ENCODE measurements at regions not wholly inside any gene's neighbourhood (a gene's known extent, or its start where the extent isn't known, plus 50 kb on each side); places are given as distances from the start of the nearest gene placed in this dataset.

GRCh38 chr4:32145987-32146386 is 1425.8 kb downstream of the PCDH7 start:
- H3F3A ChIP-seq (ENCODE audit: insufficient read depth) = no peaks in the 10 kb centered on the region
- no peaks in the 10 kb centered on the region for H3K4me1 ChIP-seq (ENCODE audit: insufficient read depth)
- no peak overlapping the region for H3K9ac ChIP-seq
- H3K27ac ChIP-seq = no peak overlapping the region
- H3K4me2 ChIP-seq (ENCODE audit: unreplicated experiment) = no peak overlapping the region
- H3K36me3 ChIP-seq (ENCODE audit: low read depth) = no peaks in the 10 kb centered on the region
- H3K9me3 ChIP-seq (ENCODE audit: low read depth) = no peaks in the 10 kb centered on the region
- H3K9me2 ChIP-seq (ENCODE audit: insufficient read depth) = no peaks in the 10 kb centered on the region
- no peaks in the 10 kb centered on the region for H3K27me3 ChIP-seq (replicated peaks; ENCODE audit: insufficient read depth)
- no peak overlapping the region for H2AFZ ChIP-seq
- TF ChIP-seq EZH2 (IDR thresholded peaks at IDR 0.05; ENCODE audit: insufficient read depth, poor library complexity, severe bottlenecking) (no peak), EZH2phosphoT487 (IDR thresholded peaks at IDR 0.05; ENCODE audit: insufficient read depth, low read depth) (no peak)
- 39 to 46% methylated on average over 5 of the region's 5 CpGs for WGBS, 2 experiments (ENCODE audit: low coverage in 1 of 2, low lambda C conversion rate in 2 of 2, missing lambda C conversion rate in 2 of 2)
- in situ Hi-C loops (cut with MboI) = no loop called here
- H3K4me3 ChIP-seq = no peak overlapping the region
- no peaks in the 10 kb centered on the region for H4K20me1 ChIP-seq (ENCODE audit: insufficient read depth)
- DNase-seq = no peak
- H3K79me2 ChIP-seq (ENCODE audit: insufficient read depth) = no peaks in the 10 kb centered on the region

- in situ Hi-C loops (cut with MboI) = no loop called here
- H3K36me3 ChIP-seq (ENCODE audit: low read depth) = no peaks in the 10 kb centered on the region
- H4K20me1 ChIP-seq (ENCODE audit: insufficient read depth) = no peaks in the 10 kb centered on the region
- no peak overlapping the region for H3K4me3 ChIP-seq
- no peaks in the 10 kb centered on the region for H3K4me1 ChIP-seq (ENCODE audit: insufficient read depth)
- H2AFZ ChIP-seq = no peak overlapping the region
- H3K27ac ChIP-seq = no peak overlapping the region
- H3K4me2 ChIP-seq (ENCODE audit: unreplicated experiment) = no peak overlapping the region
- no peaks in the 10 kb centered on the region for H3K79me2 ChIP-seq (ENCODE audit: insufficient read depth)
- no peak for DNase-seq
- no peaks in the 10 kb centered on the region for H3F3A ChIP-seq (ENCODE audit: insufficient read depth)
- H3K9me3 ChIP-seq (ENCODE audit: low read depth) = no peaks in the 10 kb centered on the region
- no peaks in the 10 kb centered on the region for H3K9me2 ChIP-seq (ENCODE audit: insufficient read depth)
- 32 to 36% methylated on average over 5 of the region's 5 CpGs for WGBS, 2 experiments (ENCODE audit: low coverage in 1 of 2, low lambda C conversion rate in 2 of 2, missing lambda C conversion rate in 2 of 2)
- H3K9ac ChIP-seq = no peak overlapping the region
- H3K27me3 ChIP-seq (replicated peaks; ENCODE audit: insufficient read depth) = no peaks in the 10 kb centered on the region
- no peak for TF ChIP-seq EZH2phosphoT487 (IDR thresholded peaks at IDR 0.05; ENCODE audit: insufficient read depth, low read depth)
- TF ChIP-seq EZH2 (IDR thresholded peaks at IDR 0.05; ENCODE audit: insufficient read depth, poor library complexity, severe bottlenecking) = no peak
Observed at GRCh38 chr4:32147446-32148085, 1427.4 kb downstream of the PCDH7 start.

GRCh38 chr4:32148111-32148666 is 1428.0 kb downstream of the PCDH7 start:
- Histone ChIP-seq H3F3A (ENCODE audit: insufficient read depth) (no peaks in the 10 kb centered on the region), H2AFZ (no peak overlapping the region), H4K20me1 (ENCODE audit: insufficient read depth) (no peaks in the 10 kb centered on the region), H3K9ac (no peak overlapping the region), H3K9me2 (ENCODE audit: insufficient read depth) (no peaks in the 10 kb centered on the region), H3K79me2 (ENCODE audit: insufficient read depth) (no peaks in the 10 kb centered on the region), H3K4me1 (ENCODE audit: insufficient read depth) (no peaks in the 10 kb centered on the region), H3K27me3 (replicated peaks; ENCODE audit: insufficient read depth) (no peaks in the 10 kb centered on the region), H3K4me2 (ENCODE audit: unreplicated experiment) (no peak overlapping the region), H3K9me3 (ENCODE audit: low read depth) (no peaks in the 10 kb centered on the region), H3K27ac (no peak overlapping the region), H3K36me3 (ENCODE audit: low read depth) (no peaks in the 10 kb centered on the region), H3K4me3 (no peak overlapping the region)
- DNase-seq = no peak
- TF ChIP-seq EZH2phosphoT487 (IDR thresholded peaks at IDR 0.05; ENCODE audit: insufficient read depth, low read depth) = no peak
- TF ChIP-seq EZH2 (IDR thresholded peaks at IDR 0.05; ENCODE audit: insufficient read depth, poor library complexity, severe bottlenecking) = no peak
- WGBS, 2 experiments (ENCODE audit: low coverage in 1 of 2, low lambda C conversion rate in 2 of 2, missing lambda C conversion rate in 2 of 2) = 16 to 22% methylated on average over 2 of the region's 2 CpGs
- in situ Hi-C loops (cut with MboI) = no loop called here

GRCh38 chr4:32158961-32159360 is 1438.8 kb downstream of the PCDH7 start:
- H3K9ac ChIP-seq = no peak overlapping the region
- no peaks in the 10 kb centered on the region for H3K9me3 ChIP-seq (ENCODE audit: low read depth)
- no peaks in the 10 kb centered on the region for H3K9me2 ChIP-seq (ENCODE audit: insufficient read depth)
- no peaks in the 10 kb centered on the region for H3K36me3 ChIP-seq (ENCODE audit: low read depth)
- no peaks in the 10 kb centered on the region for H3K27me3 ChIP-seq (replicated peaks; ENCODE audit: insufficient read depth)
- no peak overlapping the region for H2AFZ ChIP-seq
- no peak overlapping the region for H3K4me2 ChIP-seq (ENCODE audit: unreplicated experiment)
- no peaks in the 10 kb centered on the region for H3F3A ChIP-seq (ENCODE audit: insufficient read depth)
- H3K27ac ChIP-seq = no peak overlapping the region
- no peaks in the 10 kb centered on the region for H4K20me1 ChIP-seq (ENCODE audit: insufficient read depth)
- H3K79me2 ChIP-seq (ENCODE audit: insufficient read depth) = no peaks in the 10 kb centered on the region
- no peaks in the 10 kb centered on the region for H3K4me1 ChIP-seq (ENCODE audit: insufficient read depth)
- TF ChIP-seq EZH2phosphoT487 (IDR thresholded peaks at IDR 0.05; ENCODE audit: insufficient read depth, low read depth) = no peak
- TF ChIP-seq EZH2 (IDR thresholded peaks at IDR 0.05; ENCODE audit: insufficient read depth, poor library complexity, severe bottlenecking) = no peak
- in situ Hi-C loops (cut with MboI) = no loop called here
- WGBS, 2 experiments (ENCODE audit: low coverage in 1 of 2, low lambda C conversion rate in 2 of 2, missing lambda C conversion rate in 2 of 2) = 2 to 5% methylated on average over 1 of the region's 1 CpG
- no peak overlapping the region for H3K4me3 ChIP-seq
- DNase-seq = no peak
